ENCODE measurements at regions not wholly inside any gene's neighbourhood (a gene's known extent, or its start where the extent isn't known, plus 50 kb on each side); places are given as distances from the start of the nearest gene placed in this dataset.

DNA sequence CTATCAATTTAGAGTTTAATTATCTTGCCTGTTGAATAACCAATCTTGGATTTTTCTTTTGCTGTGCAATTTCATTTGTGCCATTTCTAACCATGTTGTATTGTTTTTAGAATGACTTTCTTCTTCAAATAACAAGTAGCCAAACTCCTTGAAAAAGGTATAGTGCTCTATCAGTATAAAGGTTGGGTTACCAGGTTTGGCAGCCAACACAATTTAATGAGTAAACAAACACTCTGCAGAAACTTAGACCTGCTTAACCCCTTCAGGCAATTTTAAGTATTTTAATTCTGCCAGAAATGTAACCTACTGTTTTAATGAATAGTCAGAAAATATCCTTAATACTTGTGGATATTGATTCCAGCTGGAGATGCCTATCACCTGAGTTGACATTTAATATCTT, 299.8 kb downstream of the ARL4A start:
- H3K79me2 ChIP-seq (ENCODE audit: control insufficient read depth, insufficient read depth, low read length): no peaks in the 10 kb centered on the region
- CTCF ChIA-PET: no interaction called here
- no peak overlapping the region for H3K4me2 ChIP-seq (ENCODE audit: insufficient read depth, low read length)
- DNase-seq (ENCODE audit: low read depth, low spot score) (no peak), FAIRE-seq (no peak)
- no peaks in the 10 kb centered on the region for H3K4me1 ChIP-seq (ENCODE audit: control insufficient read depth, extremely low read depth, insufficient read depth, low read length)
- no peak overlapping the region for H3K9ac ChIP-seq (replicated peaks; ENCODE audit: extremely low read depth, insufficient read depth, low read length)
- no peaks in the 10 kb centered on the region for H3K9me3 ChIP-seq (replicated peaks; ENCODE audit: control insufficient read depth, insufficient read depth, low read length)
- intact Hi-C loops (cut with micrococcal nuclease) (no loop called here), dilution Hi-C loops (cut with MboI; ENCODE audit: extremely low pct_ligation_motif_present, low sequenced_read_pairs) (no loop called here)
- H3K27ac ChIP-seq (ENCODE audit: insufficient read depth, low read depth, low read length): no peak overlapping the region
- H2AFZ ChIP-seq (ENCODE audit: low read depth, low read length): no peak overlapping the region
- BruUV-seq (replicated peaks): no TSS peak
- POLR2A ChIA-PET: no interaction called here
- H3K9me1 ChIP-seq (replicated peaks; ENCODE audit: control insufficient read depth, extremely low read depth, insufficient read depth, low read length): no peaks in the 10 kb centered on the region
- no peaks in the 10 kb centered on the region for H3K36me3 ChIP-seq (ENCODE audit: control insufficient read depth in 2 of 2, extremely low read depth in 1 of 2, insufficient read depth in 2 of 2, low read length in 2 of 2)
- no peak overlapping the region for H3K4me3 ChIP-seq (replicated peaks in 1 of 3; ENCODE audit: insufficient read depth in 1 of 3, low read depth in 1 of 3, low read length in 3 of 3)
- no peaks in the 10 kb centered on the region for H3K27me3 ChIP-seq (ENCODE audit: control insufficient read depth in 2 of 2, insufficient read depth in 2 of 2, low read length in 2 of 2)
- TF ChIP-seq, protein P1, sequence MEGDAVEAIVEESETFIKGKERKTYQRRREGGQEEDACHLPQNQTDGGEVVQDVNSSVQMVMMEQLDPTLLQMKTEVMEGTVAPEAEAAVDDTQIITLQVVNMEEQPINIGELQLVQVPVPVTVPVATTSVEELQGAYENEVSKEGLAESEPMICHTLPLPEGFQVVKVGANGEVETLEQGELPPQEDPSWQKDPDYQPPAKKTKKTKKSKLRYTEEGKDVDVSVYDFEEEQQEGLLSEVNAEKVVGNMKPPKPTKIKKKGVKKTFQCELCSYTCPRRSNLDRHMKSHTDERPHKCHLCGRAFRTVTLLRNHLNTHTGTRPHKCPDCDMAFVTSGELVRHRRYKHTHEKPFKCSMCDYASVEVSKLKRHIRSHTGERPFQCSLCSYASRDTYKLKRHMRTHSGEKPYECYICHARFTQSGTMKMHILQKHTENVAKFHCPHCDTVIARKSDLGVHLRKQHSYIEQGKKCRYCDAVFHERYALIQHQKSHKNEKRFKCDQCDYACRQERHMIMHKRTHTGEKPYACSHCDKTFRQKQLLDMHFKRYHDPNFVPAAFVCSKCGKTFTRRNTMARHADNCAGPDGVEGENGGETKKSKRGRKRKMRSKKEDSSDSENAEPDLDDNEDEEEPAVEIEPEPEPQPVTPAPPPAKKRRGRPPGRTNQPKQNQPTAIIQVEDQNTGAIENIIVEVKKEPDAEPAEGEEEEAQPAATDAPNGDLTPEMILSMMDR (IDR thresholded peaks at IDR 0.05; ENCODE audit: extremely low read depth in 1 of 2, insufficient read depth in 1 of 2, low read depth in 1 of 2, low read length in 2 of 2): no peak
- TF ChIP-seq, protein P2, sequence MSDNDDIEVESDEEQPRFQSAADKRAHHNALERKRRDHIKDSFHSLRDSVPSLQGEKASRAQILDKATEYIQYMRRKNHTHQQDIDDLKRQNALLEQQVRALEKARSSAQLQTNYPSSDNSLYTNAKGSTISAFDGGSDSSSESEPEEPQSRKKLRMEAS (IDR thresholded peaks at IDR 0.05; ENCODE audit: insufficient read depth, insufficient read length): no peak
- no peaks in the 10 kb centered on the region for H4K20me1 ChIP-seq (replicated peaks; ENCODE audit: control insufficient read depth, extremely low read depth, insufficient read depth, low read length)

GRCh38 chr7:12990440-12990839, 303.0 kb downstream of the ARL4A start:
- ChIA-PET CTCF (no interaction called here), POLR2A (no interaction called here)
- H3K9ac ChIP-seq (replicated peaks; ENCODE audit: extremely low read depth, insufficient read depth, low read length): no peak overlapping the region
- no peak overlapping the region for H3K27ac ChIP-seq (ENCODE audit: insufficient read depth, low read depth, low read length)
- FAIRE-seq: no peak
- H3K36me3 ChIP-seq (ENCODE audit: control insufficient read depth in 2 of 2, extremely low read depth in 1 of 2, insufficient read depth in 2 of 2, low read length in 2 of 2): no peaks in the 10 kb centered on the region
- dilution Hi-C loops (cut with MboI; ENCODE audit: extremely low pct_ligation_motif_present, low sequenced_read_pairs) (no loop called here), intact Hi-C loops (cut with micrococcal nuclease) (no loop called here)
- BruUV-seq (replicated peaks): no TSS peak
- no peak overlapping the region for H2AFZ ChIP-seq (ENCODE audit: low read depth, low read length)
- no peaks in the 10 kb centered on the region for H3K9me3 ChIP-seq (replicated peaks; ENCODE audit: control insufficient read depth, insufficient read depth, low read length)
- H3K9me1 ChIP-seq (replicated peaks; ENCODE audit: control insufficient read depth, extremely low read depth, insufficient read depth, low read length): no peaks in the 10 kb centered on the region
- H4K20me1 ChIP-seq (replicated peaks; ENCODE audit: control insufficient read depth, extremely low read depth, insufficient read depth, low read length): no peaks in the 10 kb centered on the region
- DNase-seq (ENCODE audit: low read depth, low spot score): no peak
- TF ChIP-seq EZH2 (IDR thresholded peaks at IDR 0.05; ENCODE audit: borderline replicate concordance, low read depth, low read length, severe bottlenecking) (no peak), JUN (IDR thresholded peaks at IDR 0.05; ENCODE audit: borderline replicate concordance, insufficient read depth, insufficient read length, low read depth) (no peak), POLR2AphosphoS5 (IDR thresholded peaks at IDR 0.05; ENCODE audit: insufficient read depth, low read depth, low read length) (no peak)
- no peak overlapping the region for H3K4me3 ChIP-seq (replicated peaks in 1 of 3; ENCODE audit: insufficient read depth in 1 of 3, low read depth in 1 of 3, low read length in 3 of 3)
- H3K27me3 ChIP-seq (ENCODE audit: control insufficient read depth in 2 of 2, insufficient read depth in 2 of 2, low read length in 2 of 2): no peaks in the 10 kb centered on the region
- H3K4me2 ChIP-seq (ENCODE audit: insufficient read depth, low read length): no peak overlapping the region
- H3K4me1 ChIP-seq (ENCODE audit: control insufficient read depth, extremely low read depth, insufficient read depth, low read length): no peaks in the 10 kb centered on the region
- H3K79me2 ChIP-seq (ENCODE audit: control insufficient read depth, insufficient read depth, low read length): no peaks in the 10 kb centered on the region

Measured in endothelial cell of umbilical vein (primary cell).